Left ventricle myocardium inferior (tissue), 1 donor: ENCODE measurements at regions not wholly inside any gene's neighbourhood (a gene's known extent, or its start where the extent isn't known, plus 50 kb on each side); places are given as distances from the start of the nearest gene placed in this dataset.

Source experiments
- DNase-seq: peaks from one replicate; pipeline ENCODE4 v3.0.0-alpha.2; 2020
- H3K27ac ChIP-seq: fragments of 200-600 bp; replicated peaks from 2 replicates; pipeline ENCODE4 v1.8.0; 2021
- H3K27me3 ChIP-seq: fragments of 200-600 bp; 2 replicates; pipeline ENCODE4 v1.8.0; 2021; ENCODE audit warnings: low read depth
- H3K36me3 ChIP-seq: fragments of 200-600 bp; 2 replicates; pipeline ENCODE4 v1.8.0; 2021
- H3K4me1 ChIP-seq: fragments of 200-600 bp; 2 replicates; pipeline ENCODE4 v1.8.0; 2021
- H3K4me3 ChIP-seq: fragments of 200-600 bp; 2 replicates; pipeline ENCODE4 v1.8.0; 2021; ENCODE audit warnings: mild to moderate bottlenecking, moderate library complexity
- H3K9me3 ChIP-seq: fragments of 200-600 bp; replicated peaks from 2 replicates; pipeline ENCODE4 v1.8.0; 2021
- CTCF ChIP-seq: fragments of 200-600 bp; IDR thresholded peaks from 2 replicates; pipeline ENCODE4 v1.8.0; 2021; ENCODE audit warnings: antibody characterized with exemption, mild to moderate bottlenecking, borderline replicate concordance
- intact Hi-C: fragments of 100-400 bp; cut with micrococcal nuclease; formaldehyde crosslinking; loops from one replicate; pipeline ENCODE4 v1.11.0; 2022
- donor health status: DM: no; HTN: yes; CAD: no; lungs with severe emphysema.

GRCh38 chr15:29432191-29433049 is 162.8 kb upstream of the NSMCE3 start:
- intact Hi-C loops: no loop called here
- no peak for TF ChIP-seq CTCF
- no peak for DNase-seq

GRCh38 chr15:29430831-29431230 is 161.2 kb upstream of the NSMCE3 start:
- no peak for TF ChIP-seq CTCF
- intact Hi-C loops: no loop called here
- Histone ChIP-seq H3K4me3 (no peak overlapping the region), H3K36me3 (no peaks in the 10 kb centered on the region), H3K9me3 (no peaks in the 10 kb centered on the region), H3K4me1 (no peaks in the 10 kb centered on the region), H3K27ac (no peak overlapping the region), H3K27me3 (peaks cover 21% of the 10 kb centered on the region)
- no peak for DNase-seq

More at GRCh38 chr15:29432191-29433049, 162.8 kb upstream of the NSMCE3 start:
- Histone ChIP-seq H3K36me3 (no peaks in the 10 kb centered on the region), H3K9me3 (no peaks in the 10 kb centered on the region), H3K4me3 (no peak overlapping the region), H3K27ac (no peak overlapping the region), H3K27me3 (peaks cover 16% of the 10 kb centered on the region), H3K4me1 (no peaks in the 10 kb centered on the region)

- Histone ChIP-seq H3K27ac (no peak overlapping the region), H3K4me1 (no peaks in the 10 kb centered on the region), H3K27me3 (peaks cover 21% of the 10 kb centered on the region), H3K36me3 (no peaks in the 10 kb centered on the region), H3K9me3 (no peaks in the 10 kb centered on the region), H3K4me3 (no peak overlapping the region)
- no peak for DNase-seq
- no peak for TF ChIP-seq CTCF
- intact Hi-C loops: no loop called here
Observed at GRCh38 chr15:29430124-29430523, 160.5 kb upstream of the NSMCE3 start.

GRCh38 chr15:29429584-29429983 is 160.0 kb upstream of the NSMCE3 start:
- Histone ChIP-seq H3K9me3 (no peaks in the 10 kb centered on the region), H3K27ac (no peak overlapping the region), H3K36me3 (no peaks in the 10 kb centered on the region), H3K4me3 (no peak overlapping the region), H3K4me1 (no peaks in the 10 kb centered on the region), H3K27me3 (peaks cover 21% of the 10 kb centered on the region)
- no peak for DNase-seq
- intact Hi-C loops: loop anchor here (10.0 kb wide), 1 partner anchor 285 kb away; no protein-coding TSS in a partner anchor
- TF ChIP-seq CTCF: no peak

GRCh38 chr15:29428925-29429573 is 159.4 kb upstream of the NSMCE3 start:
- Histone ChIP-seq H3K36me3 (no peaks in the 10 kb centered on the region), H3K4me3 (no peak overlapping the region), H3K9me3 (no peaks in the 10 kb centered on the region), H3K4me1 (no peaks in the 10 kb centered on the region), H3K27ac (no peak overlapping the region), H3K27me3 (peaks cover 18% of the 10 kb centered on the region)
- no peak for TF ChIP-seq CTCF
- DNase-seq: no peak
- intact Hi-C loops: loop anchor here (10.0 kb wide), 1 partner anchor 284 kb away; no protein-coding TSS in a partner anchor
